ENCODE measurements at regions not wholly inside any gene's neighbourhood (a gene's known extent, or its start where the extent isn't known, plus 50 kb on each side); places are given as distances from the start of the nearest gene placed in this dataset.

DNA sequence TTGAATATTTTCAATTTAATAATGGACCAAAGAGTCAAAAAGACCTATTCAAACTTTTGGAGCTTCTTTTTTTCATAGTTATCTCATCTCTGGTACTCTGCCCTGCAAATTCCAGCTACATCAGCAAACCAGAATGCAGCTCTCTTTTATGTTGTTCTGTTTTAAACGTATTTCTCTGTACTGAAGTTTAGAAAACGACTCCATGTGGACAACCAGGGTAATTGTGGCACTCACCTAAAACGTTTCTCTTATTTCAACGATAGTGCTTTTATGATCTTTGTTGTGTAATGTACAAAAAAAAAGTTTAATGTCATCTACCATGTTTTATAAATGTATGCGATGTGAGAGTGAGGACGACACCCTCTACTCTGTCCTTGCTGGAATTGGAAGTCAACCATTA is 1472.3 kb upstream of the GBE1 start:
- Histone ChIP-seq H3K4me1 (replicated peaks in 1 of 2) (no peaks in the 10 kb centered on the region), H3K36me3 (replicated peaks in 1 of 2) (no peaks in the 10 kb centered on the region), H3K9me3 (replicated peaks in 1 of 3) (no peaks in the 10 kb centered on the region), H3K4me3 (no peak overlapping the region), H3K27me3 (no peaks in the 10 kb centered on the region), H3K27ac (no peak overlapping the region)
- TF ChIP-seq POLR2A (IDR thresholded peaks at IDR 0.05) (no peak), CTCF (IDR thresholded peaks at IDR 0.05) (no peak)
- intact Hi-C loops (cut with DNase I): no loop called here
- no peak for DNase-seq
- 67 to 78% (median 77%) methylated on average over 6 of the region's 6 CpGs for WGBS, 4 donors

GRCh38 chr3:83230841-83231240 is 1469.4 kb upstream of the GBE1 start:
- no peak for DNase-seq
- 59 to 70% (median 68%) methylated on average over 3 of the region's 3 CpGs for WGBS, 4 donors
- no peaks in the 10 kb centered on the region for H3K27me3 ChIP-seq
- H3K36me3 ChIP-seq (replicated peaks in 1 of 2): no peaks in the 10 kb centered on the region
- no peaks in the 10 kb centered on the region for H3K9me3 ChIP-seq (replicated peaks in 1 of 3)
- TF ChIP-seq CTCF (IDR thresholded peaks at IDR 0.05) (no peak), POLR2A (IDR thresholded peaks at IDR 0.05) (no peak)
- no peaks in the 10 kb centered on the region for H3K4me1 ChIP-seq (replicated peaks in 1 of 2)
- H3K4me3 ChIP-seq: no peak overlapping the region
- intact Hi-C loops (cut with DNase I): no loop called here
- no peak overlapping the region for H3K27ac ChIP-seq

DNA sequence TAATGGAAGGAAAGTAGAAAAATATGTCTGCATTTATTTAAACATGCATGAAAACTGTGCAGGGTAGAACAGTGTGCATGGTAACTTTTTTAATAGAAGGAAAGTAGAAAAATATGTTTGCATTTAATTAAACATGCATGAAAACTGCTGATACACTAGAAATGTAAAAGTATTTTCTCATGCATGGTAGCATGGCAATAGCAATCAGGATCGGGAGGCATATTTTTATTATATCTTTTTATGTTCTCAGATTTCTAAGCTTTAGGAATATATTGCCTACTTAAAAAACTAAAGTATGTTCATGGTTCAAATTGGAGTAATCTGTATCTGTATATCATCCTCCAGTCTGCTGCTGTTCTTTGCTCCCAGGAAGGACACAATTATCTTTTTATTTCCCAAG is 1468.9 kb upstream of the GBE1 start:
- H3K9me3 ChIP-seq (replicated peaks in 1 of 3): no peaks in the 10 kb centered on the region
- DNase-seq: no peak
- no peak overlapping the region for H3K4me3 ChIP-seq
- 74 to 83% (median 80%) methylated on average over 1 of the region's 1 CpG for WGBS, 4 donors
- H3K36me3 ChIP-seq (replicated peaks in 1 of 2): no peaks in the 10 kb centered on the region
- H3K4me1 ChIP-seq (replicated peaks in 1 of 2): no peaks in the 10 kb centered on the region
- no peaks in the 10 kb centered on the region for H3K27me3 ChIP-seq
- no peak overlapping the region for H3K27ac ChIP-seq
- intact Hi-C loops (cut with DNase I): no loop called here
- TF ChIP-seq CTCF (IDR thresholded peaks at IDR 0.05) (no peak), POLR2A (IDR thresholded peaks at IDR 0.05) (no peak)

DNA sequence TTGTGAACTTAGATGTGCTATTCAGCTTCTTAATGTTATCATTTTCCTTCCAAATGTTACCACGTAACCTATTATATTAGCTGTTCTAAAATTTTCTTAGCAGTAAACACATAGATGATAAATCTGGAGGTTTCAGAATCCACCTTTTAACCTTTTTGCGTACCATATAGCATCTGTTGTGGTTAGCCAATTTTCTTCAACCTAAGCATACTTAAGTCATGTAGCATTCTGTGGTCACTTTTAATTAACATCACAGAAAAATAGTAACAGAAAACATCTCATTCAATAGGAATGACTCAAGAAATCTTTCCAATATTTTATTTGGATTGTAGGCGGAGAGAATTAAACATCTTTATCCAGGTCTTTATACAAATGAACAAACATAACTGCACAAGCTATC is 1465.3 kb upstream of the GBE1 start:
- no peaks in the 10 kb centered on the region for H3K27me3 ChIP-seq
- no peaks in the 10 kb centered on the region for H3K36me3 ChIP-seq (replicated peaks in 1 of 2)
- no peak overlapping the region for H3K4me3 ChIP-seq
- 81 to 88% (median 83%) methylated on average over 3 of the region's 3 CpGs for WGBS, 4 donors
- intact Hi-C loops (cut with DNase I): no loop called here
- TF ChIP-seq CTCF (IDR thresholded peaks at IDR 0.05) (no peak), POLR2A (IDR thresholded peaks at IDR 0.05) (no peak)
- no peak for DNase-seq
- H3K9me3 ChIP-seq (replicated peaks in 1 of 3): no peaks in the 10 kb centered on the region
- no peak overlapping the region for H3K27ac ChIP-seq
- no peaks in the 10 kb centered on the region for H3K4me1 ChIP-seq (replicated peaks in 1 of 2)
